Colonic mucosa (tissue), 4 donors: ENCODE measurements at regions not wholly inside any gene's neighbourhood (a gene's known extent, or its start where the extent isn't known, plus 50 kb on each side); places are given as distances from the start of the nearest gene placed in this dataset.
"Not testable (repeated sequence)": the region's sequence is repeated elsewhere in the genome, so short reads cannot be mapped to it uniquely, and the experiment has no call there.

Experiments used
- DNase-seq: peaks from one replicate; pipeline ENCODE4 v3.0.0-alpha.2; 2020
- H3K27ac ChIP-seq: fragments of 200-600 bp; one replicate; pipeline ENCODE4 v1.8.0; 2021
- H3K27me3 ChIP-seq: fragments of 200-600 bp; one replicate; pipeline ENCODE4 v1.8.0; 2021
- H3K36me3 ChIP-seq: fragments of 200-600 bp; one replicate; pipeline ENCODE4 v1.8.0; 2021
- H3K4me1 ChIP-seq: fragments of 200-600 bp; one replicate; pipeline ENCODE4 v1.8.0; 2021; ENCODE audit warnings: mild to moderate bottlenecking
- H3K4me3 ChIP-seq: fragments of 200-600 bp; one replicate; pipeline ENCODE4 v1.8.0; 2021
- H3K9ac ChIP-seq, 2 donors: one replicate each; pipeline ENCODE4 v1.7.0; 2013; ENCODE audit warnings: control low read depth in 2 of 2, low read depth in 2 of 2, low read length in 2 of 2
- H3K9me3 ChIP-seq: fragments of 200-600 bp; one replicate; pipeline ENCODE4 v1.8.0; 2021
- intact Hi-C: fragments of 100-400 bp; cut with DNase I; formaldehyde crosslinking; loops from one replicate; pipeline ENCODE4 v1.14.1; 2022
- TF ChIP-seq, protein P1 (sequence below): fragments of 200-600 bp; IDR thresholded peaks from one replicate; pipeline ENCODE4 v1.8.0; 2022; ENCODE audit warnings: antibody characterized with exemption, mild to moderate bottlenecking
- donor health status: healthy.
- donor health status: DM: no; HTN: no; CAD: no.
- donor health status: DM: no; HTN: no; CAD: no.

- H3K4me1 ChIP-seq, result peaks cover 3% of the 10 kb centered on the region
- intact Hi-C loops, result no loop called here
- H3K9me3 ChIP-seq, result no peaks in the 10 kb centered on the region
- DNase-seq, result peak; percentile 86
- H3K9ac ChIP-seq, result peak overlapping the region; percentile 12 to 43
- TF ChIP-seq, protein P1, sequence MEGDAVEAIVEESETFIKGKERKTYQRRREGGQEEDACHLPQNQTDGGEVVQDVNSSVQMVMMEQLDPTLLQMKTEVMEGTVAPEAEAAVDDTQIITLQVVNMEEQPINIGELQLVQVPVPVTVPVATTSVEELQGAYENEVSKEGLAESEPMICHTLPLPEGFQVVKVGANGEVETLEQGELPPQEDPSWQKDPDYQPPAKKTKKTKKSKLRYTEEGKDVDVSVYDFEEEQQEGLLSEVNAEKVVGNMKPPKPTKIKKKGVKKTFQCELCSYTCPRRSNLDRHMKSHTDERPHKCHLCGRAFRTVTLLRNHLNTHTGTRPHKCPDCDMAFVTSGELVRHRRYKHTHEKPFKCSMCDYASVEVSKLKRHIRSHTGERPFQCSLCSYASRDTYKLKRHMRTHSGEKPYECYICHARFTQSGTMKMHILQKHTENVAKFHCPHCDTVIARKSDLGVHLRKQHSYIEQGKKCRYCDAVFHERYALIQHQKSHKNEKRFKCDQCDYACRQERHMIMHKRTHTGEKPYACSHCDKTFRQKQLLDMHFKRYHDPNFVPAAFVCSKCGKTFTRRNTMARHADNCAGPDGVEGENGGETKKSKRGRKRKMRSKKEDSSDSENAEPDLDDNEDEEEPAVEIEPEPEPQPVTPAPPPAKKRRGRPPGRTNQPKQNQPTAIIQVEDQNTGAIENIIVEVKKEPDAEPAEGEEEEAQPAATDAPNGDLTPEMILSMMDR, result no peak
- no peaks in the 10 kb centered on the region for H3K36me3 ChIP-seq
- peak overlapping the region; percentile 67 for H3K27ac ChIP-seq
- H3K4me3 ChIP-seq, result no peak overlapping the region
- H3K27me3 ChIP-seq, result no peaks in the 10 kb centered on the region
These were observed 75.4 kb upstream of the ZNF217 start for GRCh38 chr20:53668992-53669391.

DNA sequence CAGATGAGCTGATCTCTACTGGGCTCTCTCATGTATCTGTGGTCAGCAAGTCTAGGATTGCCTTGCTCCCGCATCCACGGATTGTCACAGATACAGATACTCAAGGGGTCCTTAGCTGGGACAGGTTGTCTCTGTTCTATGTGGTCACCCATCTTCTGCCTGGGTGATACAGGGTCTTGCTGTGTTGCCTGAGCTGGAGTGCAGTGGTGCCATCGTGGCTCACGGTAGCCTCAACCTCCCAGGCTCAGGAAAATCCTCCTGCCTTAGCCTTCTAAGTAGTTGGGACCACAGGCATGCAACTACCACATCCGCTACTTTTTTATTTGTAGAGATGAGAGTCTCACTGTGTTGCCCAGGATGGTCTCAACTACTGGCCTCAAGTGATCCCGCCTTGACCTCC lies 72.5 kb upstream of the ZNF217 start:
- no peak for DNase-seq
- Histone ChIP-seq H3K4me3 (no peak overlapping the region), H3K4me1 (peaks cover 3% of the 10 kb centered on the region), H3K27ac (no peak overlapping the region), H3K27me3 (no peaks in the 10 kb centered on the region), H3K36me3 (no peaks in the 10 kb centered on the region), H3K9me3 (no peaks in the 10 kb centered on the region), H3K9ac (no peak overlapping the region)
- TF ChIP-seq, protein P1, result no peak
- intact Hi-C loops, result no loop called here

- intact Hi-C loops, result no loop called here
- H3K9me3 ChIP-seq, result no peaks in the 10 kb centered on the region
- H3K9ac ChIP-seq, result peak overlapping the region in 1 of 2 donors; percentile 46
- no peaks in the 10 kb centered on the region for H3K36me3 ChIP-seq
- TF ChIP-seq, protein P1, result no peak
- H3K27ac ChIP-seq, result no peak overlapping the region
- H3K4me3 ChIP-seq, result no peak overlapping the region
- no peak for DNase-seq
- H3K4me1 ChIP-seq, result no peaks in the 10 kb centered on the region
- no peaks in the 10 kb centered on the region for H3K27me3 ChIP-seq
These were observed 70.5 kb upstream of the ZNF217 start for GRCh38 chr20:53664121-53664520.

DNA sequence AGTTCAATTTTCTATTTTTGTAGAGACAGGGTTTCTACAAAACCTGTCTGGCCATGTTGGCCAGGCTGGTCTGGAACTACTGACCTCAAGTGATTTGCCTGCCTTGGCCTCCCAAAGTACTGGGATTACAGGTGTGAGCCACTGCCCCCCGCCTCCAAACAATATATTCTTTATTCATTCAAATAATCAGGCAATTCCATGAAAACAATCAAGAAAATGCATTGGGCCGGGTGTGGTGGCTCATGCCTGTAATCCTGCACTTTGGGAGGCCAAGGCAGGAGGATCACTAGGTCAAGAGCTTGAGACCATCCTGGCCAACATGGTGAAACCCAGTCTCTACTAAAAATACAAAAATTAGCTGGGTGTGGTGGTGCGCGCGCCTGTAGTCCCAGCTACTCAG lies 69.9 kb upstream of the ZNF217 start:
- H3K27ac ChIP-seq, H3K27me3 ChIP-seq, H3K4me3 ChIP-seq, H3K9ac ChIP-seq, H3K9me3 ChIP-seq, H3K4me1 ChIP-seq, H3K36me3 ChIP-seq, DNase-seq, intact Hi-C loops: not testable (repeated sequence)

DNA sequence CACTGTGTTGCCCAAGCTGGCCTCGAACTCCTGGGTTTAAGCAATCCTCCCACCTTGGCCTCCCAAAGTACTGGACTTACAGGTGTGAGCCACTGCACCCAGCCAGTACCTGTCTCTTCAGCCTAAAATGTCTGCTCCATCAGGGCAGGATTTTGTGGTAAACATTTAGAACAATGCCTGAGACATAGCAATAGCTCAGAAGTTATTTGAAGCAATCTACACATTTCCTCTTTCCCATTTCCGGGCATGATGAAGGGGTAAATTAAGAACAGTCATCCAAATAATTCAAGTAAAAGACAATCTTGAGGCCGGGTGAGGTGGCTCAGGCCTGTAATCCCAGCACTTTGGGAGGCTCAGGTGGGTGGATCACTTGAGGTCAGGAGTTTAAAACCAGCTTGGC lies 69.0 kb upstream of the ZNF217 start:
- Histone ChIP-seq H3K4me3 (no peak overlapping the region), H3K27ac (no peak overlapping the region), H3K4me1 (no peaks in the 10 kb centered on the region), H3K9ac (no peak overlapping the region), H3K9me3 (no peaks in the 10 kb centered on the region), H3K36me3 (no peaks in the 10 kb centered on the region), H3K27me3 (no peaks in the 10 kb centered on the region)
- intact Hi-C loops, result no loop called here
- TF ChIP-seq, protein P1, result no peak
- no peak for DNase-seq

- peak overlapping the region; percentile 4 to 79 for H3K9ac ChIP-seq
- H3K9me3 ChIP-seq, result no peaks in the 10 kb centered on the region
- H3K4me1 ChIP-seq, result no peaks in the 10 kb centered on the region
- H3K27ac ChIP-seq, result peak overlapping the region; percentile 61
- TF ChIP-seq, protein P1, result no peak
- H3K4me3 ChIP-seq, result no peak overlapping the region
- no peak for DNase-seq
- no peaks in the 10 kb centered on the region for H3K36me3 ChIP-seq
- intact Hi-C loops, result no loop called here
- no peaks in the 10 kb centered on the region for H3K27me3 ChIP-seq
These were observed 67.3 kb upstream of the ZNF217 start for GRCh38 chr20:53660947-53661381.
